Urothelium cell line (cell line): ENCODE measurements at regions not wholly inside any gene's neighbourhood (a gene's known extent, or its start where the extent isn't known, plus 50 kb on each side); places are given as distances from the start of the nearest gene placed in this dataset.
"Not testable (repeated sequence)": the region's sequence is repeated elsewhere in the genome, so short reads cannot be mapped to it uniquely, and the experiment has no call there.

ENCODE experiments used
- DNase-seq: peaks from one replicate; pipeline ENCODE4 v3.0.0; 2011; ENCODE audit warnings: low spot score, mixed read lengths
- FAIRE-seq: peaks from 2 replicates; lab custom pipeline; 2011; peaks lifted over from hg19 to GRCh38; lab: Jason Lieb, UNC

GRCh38 chr6:98088537-98088936 is 745.8 kb upstream of the POU3F2 start:
- DNase-seq, FAIRE-seq: not testable (repeated sequence)

- FAIRE-seq (no peak), DNase-seq (no peak)
Measured at GRCh38 chr6:98092331-98092730, 742.0 kb upstream of the POU3F2 start.

GRCh38 chr6:98094696-98095095 is 739.7 kb upstream of the POU3F2 start:
- FAIRE-seq: no peak
- DNase-seq: no peak

- no peak for DNase-seq
- no peak for FAIRE-seq
Measured at GRCh38 chr6:98107801-98108200, 726.6 kb upstream of the POU3F2 start.

GRCh38 chr6:98116455-98116854 is 717.9 kb upstream of the POU3F2 start:
- FAIRE-seq: no peak
- DNase-seq: no peak

GRCh38 chr6:98117068-98117467 is 717.3 kb upstream of the POU3F2 start:
- DNase-seq (no peak), FAIRE-seq (no peak)

- FAIRE-seq (no peak), DNase-seq (no peak)
Measured at GRCh38 chr6:98118397-98119045, 715.9 kb upstream of the POU3F2 start.

GRCh38 chr6:98124171-98124570 is 710.2 kb upstream of the POU3F2 start:
- no peak for FAIRE-seq

GRCh38 chr6:98131290-98131990 is 702.9 kb upstream of the POU3F2 start:
- DNase-seq (no peak), FAIRE-seq (no peak)

More at GRCh38 chr6:98124171-98124570, 710.2 kb upstream of the POU3F2 start:
- DNase-seq: peak; percentile 5

- no peak for DNase-seq
- FAIRE-seq: no peak
Measured at GRCh38 chr6:98136333-98136732, 698.0 kb upstream of the POU3F2 start.

GRCh38 chr6:98137391-98137790 is 697.0 kb upstream of the POU3F2 start:
- DNase-seq (no peak), FAIRE-seq (no peak)

GRCh38 chr6:98142839-98143238 is 691.5 kb upstream of the POU3F2 start:
- FAIRE-seq: no peak
- DNase-seq: no peak

- DNase-seq (no peak), FAIRE-seq (no peak)
Measured at GRCh38 chr6:98146656-98147055, 687.7 kb upstream of the POU3F2 start.

GRCh38 chr6:98156580-98156979 is 677.8 kb upstream of the POU3F2 start:
- no peak for FAIRE-seq
- DNase-seq: no peak

GRCh38 chr6:98179606-98180005 is 654.8 kb upstream of the POU3F2 start:
- no peak for FAIRE-seq
- no peak for DNase-seq

GRCh38 chr6:98200084-98200483 is 634.3 kb upstream of the POU3F2 start:
- DNase-seq (no peak), FAIRE-seq (no peak)

- FAIRE-seq (no peak), DNase-seq (peak; percentile 2)
Measured at GRCh38 chr6:98203170-98203806, 631.1 kb upstream of the POU3F2 start.

- DNase-seq: no peak
- FAIRE-seq: no peak
Measured at GRCh38 chr6:98212468-98212867, 621.9 kb upstream of the POU3F2 start.

- FAIRE-seq: no peak
- no peak for DNase-seq
Measured at GRCh38 chr6:98215531-98215930, 618.8 kb upstream of the POU3F2 start.

GRCh38 chr6:98230250-98230649 is 604.1 kb upstream of the POU3F2 start:
- FAIRE-seq: no peak
- no peak for DNase-seq

- FAIRE-seq (no peak), DNase-seq (no peak)
Measured at GRCh38 chr6:98239057-98239456, 595.3 kb upstream of the POU3F2 start.

GRCh38 chr6:98241630-98242029 is 592.7 kb upstream of the POU3F2 start:
- no peak for DNase-seq
- no peak for FAIRE-seq
